HG03457 (cell line): ENCODE measurements at regions not wholly inside any gene's neighbourhood (a gene's known extent, or its start where the extent isn't known, plus 50 kb on each side); places are given as distances from the start of the nearest gene placed in this dataset.
"Not testable (repeated sequence)": the region's sequence is repeated elsewhere in the genome, so short reads cannot be mapped to it uniquely, and the experiment has no call there.

Experiments used
- ATAC-seq: cut with Tn5 transposase; IDR thresholded peaks from one replicate; pipeline ENCODE4 v1.9.1; 2021; ENCODE audit warnings: moderate number of reproducible peaks; ENCODE audit not compliant: unreplicated experiment

GRCh38 chr3:84184937-84185336 lies 773.9 kb upstream of the CADM2 start:
- ATAC-seq, result no peak

GRCh38 chr3:84194029-84194428 lies 764.8 kb upstream of the CADM2 start:
- no peak for ATAC-seq

- ATAC-seq, result no peak
Measured at GRCh38 chr3:84209474-84209873, 749.3 kb upstream of the CADM2 start.

GRCh38 chr3:84223512-84223911 lies 735.3 kb upstream of the CADM2 start:
- ATAC-seq, result no peak

- ATAC-seq, result no peak
Measured at GRCh38 chr3:84224262-84224661, 734.5 kb upstream of the CADM2 start.

GRCh38 chr3:84236261-84236660 lies 722.5 kb upstream of the CADM2 start:
- ATAC-seq, result no peak

GRCh38 chr3:84245789-84246188 lies 713.0 kb upstream of the CADM2 start:
- no peak for ATAC-seq

GRCh38 chr3:84260596-84260995 lies 698.2 kb upstream of the CADM2 start:
- no peak for ATAC-seq

- ATAC-seq, result no peak
Measured at GRCh38 chr3:84265768-84266167, 693.0 kb upstream of the CADM2 start.

- no peak for ATAC-seq
Measured at GRCh38 chr3:84275532-84275931, 683.3 kb upstream of the CADM2 start.

GRCh38 chr3:84277562-84278224 lies 681.1 kb upstream of the CADM2 start:
- no peak for ATAC-seq

- no peak for ATAC-seq
Measured at GRCh38 chr3:84292128-84292527, 666.7 kb upstream of the CADM2 start.

- no peak for ATAC-seq
Measured at GRCh38 chr3:84299329-84299728, 659.5 kb upstream of the CADM2 start.

GRCh38 chr3:84304214-84304613 lies 654.6 kb upstream of the CADM2 start:
- ATAC-seq, result no peak

- ATAC-seq, result no peak
Measured at GRCh38 chr3:84307339-84307738, 651.5 kb upstream of the CADM2 start.

- no peak for ATAC-seq
Measured at GRCh38 chr3:84308379-84308778, 650.4 kb upstream of the CADM2 start.

GRCh38 chr3:84318273-84318809 lies 640.4 kb upstream of the CADM2 start:
- no peak for ATAC-seq

GRCh38 chr3:84365563-84366278 lies 593.1 kb upstream of the CADM2 start:
- not testable (repeated sequence) for ATAC-seq
